CD4-positive, alpha-beta T cell (primary cell): ENCODE measurements at regions not wholly inside any gene's neighbourhood (a gene's known extent, or its start where the extent isn't known, plus 50 kb on each side); places are given as distances from the start of the nearest gene placed in this dataset.

Experiments used
- ATAC-seq: fragments of 200-7000 bp; cut with Tn5 transposase; one replicate; pipeline ENCODE4 v1.10.0; 2022; ENCODE audit warnings: mild to moderate bottlenecking; ENCODE audit not compliant: poor library complexity
- CTCF ChIA-PET: fragments of 350-600 bp; sonication (Branson Sonifier 250); formaldehyde crosslinking; loops from one replicate; lab custom pipeline; 2021; ENCODE audit warnings: antibody characterized with exemption, inconsistent platforms; lab: Charles Lee
- POLR2A ChIA-PET: fragments of 350-600 bp; sonication (Branson Sonifier 250); formaldehyde crosslinking; loops from one replicate; lab custom pipeline; 2021; ENCODE audit warnings: antibody characterized with exemption, inconsistent platforms; lab: Charles Lee
- DNase-seq, 14 experiments: peaks; one replicate each; pipeline ENCODE4 v3.0.0-alpha.2; 2013 to 2020; ENCODE audit warnings: mixed read lengths in 2 of 14
- H3K27ac ChIP-seq, 2 donors: one replicate each; pipeline versions ENCODE4 v1.5.1 to v1.7.0; 2013; ENCODE audit warnings: low read length in 2 of 2, low read depth in 1 of 2, mild to moderate bottlenecking in 1 of 2
- H3K27me3 ChIP-seq, 2 experiments: 1 replicate in 1 of 2; 2 replicates in 1 of 2; pipeline versions ENCODE4 v1.6.1 to v1.7.0; 2013; ENCODE audit warnings: low read length in 2 of 2, control low read depth in 1 of 2, mild to moderate bottlenecking in 1 of 2, moderate library complexity in 1 of 2; ENCODE audit not compliant: insufficient read depth in 2 of 2, control insufficient read depth in 1 of 2
- H3K36me3 ChIP-seq: one replicate; pipeline ENCODE4 v1.6.1; 2013; ENCODE audit warnings: low read length, control low read depth; ENCODE audit not compliant: insufficient read depth
- H3K4me1 ChIP-seq: one replicate; pipeline ENCODE4 v1.6.1; 2013; ENCODE audit warnings: low read length, control low read depth; ENCODE audit not compliant: insufficient read depth
- H3K4me3 ChIP-seq: one replicate; pipeline ENCODE4 v1.5.1; 2013; ENCODE audit warnings: mild to moderate bottlenecking, low read length, moderate library complexity
- H3K9me3 ChIP-seq, 2 experiments: 1 replicate in 1 of 2; 2 replicates in 1 of 2; pipeline versions ENCODE4 v1.6.1 to v1.7.0; 2013; ENCODE audit warnings: low read length in 2 of 2, mild to moderate bottlenecking in 2 of 2, control low read depth in 1 of 2, moderate library complexity in 1 of 2; ENCODE audit not compliant: control insufficient read depth in 1 of 2, insufficient read depth in 1 of 2
- H3K27ac Mint-ChIP-seq: one replicate; pipeline ENCODE4 v1.8.0; 2020; ENCODE audit warnings: mixed read lengths
- H3K27me3 Mint-ChIP-seq: one replicate; pipeline ENCODE4 v1.8.0; 2021; ENCODE audit warnings: mixed read lengths
- H3K36me3 Mint-ChIP-seq: one replicate; pipeline ENCODE4 v1.8.0; 2021; ENCODE audit warnings: low read depth, mixed read lengths
- H3K4me1 Mint-ChIP-seq: one replicate; pipeline ENCODE4 v1.8.0; 2021; ENCODE audit warnings: low read depth, mixed read lengths
- H3K4me3 Mint-ChIP-seq: one replicate; pipeline ENCODE4 v1.8.0; 2020; ENCODE audit warnings: mild to moderate bottlenecking, mixed read lengths
- H3K9me3 Mint-ChIP-seq: one replicate; pipeline ENCODE4 v1.8.0; 2020; ENCODE audit warnings: mixed read lengths
- intact Hi-C, 2 experiments: fragments of 100-400 bp; cut with DNase I in 1 of 2; cut with micrococcal nuclease in 1 of 2; formaldehyde crosslinking; loops; one replicate each; pipeline versions ENCODE4 v1.15.1 to v1.9.0; 2023 to 2025; cut with DNase I, micrococcal nuclease
- TF ChIP-seq, protein P1 (sequence below): fragments of 200-600 bp; IDR thresholded peaks from one replicate; pipeline ENCODE4 v1.8.0; 2022; ENCODE audit warnings: antibody characterized with exemption, mild to moderate bottlenecking

- POLR2A ChIA-PET: no interaction called here
- no peak overlapping the region for H3K27ac Mint-ChIP-seq
- intact Hi-C loops: no loop called here
Observed at GRCh38 chr5:2806176-2806575, 54.7 kb upstream of the IRX2 start.

GRCh38 chr5:2805080-2805479 is 53.6 kb upstream of the IRX2 start:
- intact Hi-C loops: no loop called here
- no peaks in the 10 kb centered on the region for H3K9me3 Mint-ChIP-seq

More at GRCh38 chr5:2806176-2806575, 54.7 kb upstream of the IRX2 start:
- H3K9me3 ChIP-seq: peaks cover 0 to 23% of the 10 kb centered on the region in 2 experiments
- H3K27ac ChIP-seq: no peak overlapping the region
- no peaks in the 10 kb centered on the region for H3K27me3 Mint-ChIP-seq
- H3K4me1 Mint-ChIP-seq: no peaks in the 10 kb centered on the region
- H3K36me3 ChIP-seq: no peaks in the 10 kb centered on the region
- ATAC-seq (no peak), DNase-seq (no peak)
- no peaks in the 10 kb centered on the region for H3K9me3 Mint-ChIP-seq
- H3K4me3 Mint-ChIP-seq: no peak overlapping the region
- TF ChIP-seq, protein P1, sequence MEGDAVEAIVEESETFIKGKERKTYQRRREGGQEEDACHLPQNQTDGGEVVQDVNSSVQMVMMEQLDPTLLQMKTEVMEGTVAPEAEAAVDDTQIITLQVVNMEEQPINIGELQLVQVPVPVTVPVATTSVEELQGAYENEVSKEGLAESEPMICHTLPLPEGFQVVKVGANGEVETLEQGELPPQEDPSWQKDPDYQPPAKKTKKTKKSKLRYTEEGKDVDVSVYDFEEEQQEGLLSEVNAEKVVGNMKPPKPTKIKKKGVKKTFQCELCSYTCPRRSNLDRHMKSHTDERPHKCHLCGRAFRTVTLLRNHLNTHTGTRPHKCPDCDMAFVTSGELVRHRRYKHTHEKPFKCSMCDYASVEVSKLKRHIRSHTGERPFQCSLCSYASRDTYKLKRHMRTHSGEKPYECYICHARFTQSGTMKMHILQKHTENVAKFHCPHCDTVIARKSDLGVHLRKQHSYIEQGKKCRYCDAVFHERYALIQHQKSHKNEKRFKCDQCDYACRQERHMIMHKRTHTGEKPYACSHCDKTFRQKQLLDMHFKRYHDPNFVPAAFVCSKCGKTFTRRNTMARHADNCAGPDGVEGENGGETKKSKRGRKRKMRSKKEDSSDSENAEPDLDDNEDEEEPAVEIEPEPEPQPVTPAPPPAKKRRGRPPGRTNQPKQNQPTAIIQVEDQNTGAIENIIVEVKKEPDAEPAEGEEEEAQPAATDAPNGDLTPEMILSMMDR: no peak
- H3K4me1 ChIP-seq: no peaks in the 10 kb centered on the region
- no peaks in the 10 kb centered on the region for H3K27me3 ChIP-seq
- no peak overlapping the region for H3K4me3 ChIP-seq
- CTCF ChIA-PET: no interaction called here
- H3K36me3 Mint-ChIP-seq: no peaks in the 10 kb centered on the region

DNA sequence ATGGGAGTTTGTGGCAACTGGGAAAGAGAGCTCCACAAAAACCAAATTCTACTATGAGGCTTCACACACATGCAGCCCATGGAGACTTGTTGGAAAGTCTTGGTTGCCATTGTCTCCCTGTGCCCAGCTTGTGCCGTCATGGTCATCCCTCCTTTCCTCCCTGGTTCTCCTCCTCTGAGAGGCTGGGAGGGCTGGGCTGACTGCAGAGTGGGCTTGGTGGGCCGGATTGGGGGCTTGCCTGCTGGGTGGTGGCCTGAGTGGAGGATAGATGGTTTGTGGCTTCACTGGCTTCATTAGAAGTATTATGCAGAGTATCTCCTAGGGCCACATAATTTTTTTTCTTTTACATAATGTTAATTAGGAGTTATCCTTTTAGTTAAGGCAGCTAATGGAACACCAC is 52.3 kb upstream of the IRX2 start:
- TF ChIP-seq, protein P1: no peak
- peaks cover 0 to 23% of the 10 kb centered on the region in 2 experiments for H3K9me3 ChIP-seq
- DNase-seq (no peak), ATAC-seq (no peak)
- ChIA-PET POLR2A (no interaction called here), CTCF (no interaction called here)
- H3K27me3 Mint-ChIP-seq: no peaks in the 10 kb centered on the region
- no peaks in the 10 kb centered on the region for H3K27me3 ChIP-seq
- no peaks in the 10 kb centered on the region for H3K4me1 ChIP-seq
- no peaks in the 10 kb centered on the region for H3K36me3 Mint-ChIP-seq
- no peaks in the 10 kb centered on the region for H3K36me3 ChIP-seq
- no peak overlapping the region for H3K4me3 ChIP-seq
- no peaks in the 10 kb centered on the region for H3K9me3 Mint-ChIP-seq
- no peaks in the 10 kb centered on the region for H3K4me1 Mint-ChIP-seq
- H3K27ac ChIP-seq: no peak overlapping the region
- no peak overlapping the region for H3K4me3 Mint-ChIP-seq
- no peak overlapping the region for H3K27ac Mint-ChIP-seq
- intact Hi-C loops: no loop called here

More at GRCh38 chr5:2805080-2805479, 53.6 kb upstream of the IRX2 start:
- no peak overlapping the region for H3K4me3 ChIP-seq
- H3K4me1 Mint-ChIP-seq: no peaks in the 10 kb centered on the region
- H3K4me1 ChIP-seq: no peaks in the 10 kb centered on the region
- ChIA-PET CTCF (no interaction called here), POLR2A (no interaction called here)
- no peaks in the 10 kb centered on the region for H3K36me3 Mint-ChIP-seq
- H3K27me3 Mint-ChIP-seq: no peaks in the 10 kb centered on the region
- DNase-seq: no peak
- ATAC-seq: no peak
- H3K27ac ChIP-seq: no peak overlapping the region
- no peak overlapping the region for H3K4me3 Mint-ChIP-seq
- no peaks in the 10 kb centered on the region for H3K36me3 ChIP-seq
- peaks cover 0 to 23% of the 10 kb centered on the region in 2 experiments for H3K9me3 ChIP-seq
- TF ChIP-seq, protein P1: no peak
- H3K27me3 ChIP-seq: no peaks in the 10 kb centered on the region
- no peak overlapping the region for H3K27ac Mint-ChIP-seq
